ENCODE measurements at regions not wholly inside any gene's neighbourhood (a gene's known extent, or its start where the extent isn't known, plus 50 kb on each side); places are given as distances from the start of the nearest gene placed in this dataset.

DNA sequence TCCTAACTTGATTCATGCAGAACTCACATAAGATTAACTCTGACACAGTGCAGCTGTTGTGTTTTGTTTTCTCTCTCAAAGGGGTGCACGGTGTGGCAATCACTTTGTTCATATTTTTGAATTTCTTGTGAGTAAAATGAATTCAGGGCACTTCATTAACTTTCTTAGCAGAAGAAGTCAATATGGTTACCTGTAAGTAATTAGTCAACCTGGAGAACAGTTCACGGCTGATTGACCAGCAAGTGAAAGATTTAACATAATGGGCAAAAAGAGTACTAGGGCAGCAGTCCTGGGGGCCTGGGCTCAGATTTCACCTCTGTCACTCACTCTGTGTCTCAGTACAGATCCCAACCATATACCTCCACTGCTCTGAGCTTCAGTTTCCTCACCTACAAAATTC is 102.4 kb upstream of the SPTLC3 start:
- TF ChIP-seq, protein P1, sequence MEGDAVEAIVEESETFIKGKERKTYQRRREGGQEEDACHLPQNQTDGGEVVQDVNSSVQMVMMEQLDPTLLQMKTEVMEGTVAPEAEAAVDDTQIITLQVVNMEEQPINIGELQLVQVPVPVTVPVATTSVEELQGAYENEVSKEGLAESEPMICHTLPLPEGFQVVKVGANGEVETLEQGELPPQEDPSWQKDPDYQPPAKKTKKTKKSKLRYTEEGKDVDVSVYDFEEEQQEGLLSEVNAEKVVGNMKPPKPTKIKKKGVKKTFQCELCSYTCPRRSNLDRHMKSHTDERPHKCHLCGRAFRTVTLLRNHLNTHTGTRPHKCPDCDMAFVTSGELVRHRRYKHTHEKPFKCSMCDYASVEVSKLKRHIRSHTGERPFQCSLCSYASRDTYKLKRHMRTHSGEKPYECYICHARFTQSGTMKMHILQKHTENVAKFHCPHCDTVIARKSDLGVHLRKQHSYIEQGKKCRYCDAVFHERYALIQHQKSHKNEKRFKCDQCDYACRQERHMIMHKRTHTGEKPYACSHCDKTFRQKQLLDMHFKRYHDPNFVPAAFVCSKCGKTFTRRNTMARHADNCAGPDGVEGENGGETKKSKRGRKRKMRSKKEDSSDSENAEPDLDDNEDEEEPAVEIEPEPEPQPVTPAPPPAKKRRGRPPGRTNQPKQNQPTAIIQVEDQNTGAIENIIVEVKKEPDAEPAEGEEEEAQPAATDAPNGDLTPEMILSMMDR (IDR thresholded peaks at IDR 0.05; ENCODE audit: borderline replicate concordance, insufficient read depth, low read depth, low read length), result no peak
- H3K4me3 ChIP-seq (ENCODE audit: low read depth, low read length), result no peak overlapping the region

DNA sequence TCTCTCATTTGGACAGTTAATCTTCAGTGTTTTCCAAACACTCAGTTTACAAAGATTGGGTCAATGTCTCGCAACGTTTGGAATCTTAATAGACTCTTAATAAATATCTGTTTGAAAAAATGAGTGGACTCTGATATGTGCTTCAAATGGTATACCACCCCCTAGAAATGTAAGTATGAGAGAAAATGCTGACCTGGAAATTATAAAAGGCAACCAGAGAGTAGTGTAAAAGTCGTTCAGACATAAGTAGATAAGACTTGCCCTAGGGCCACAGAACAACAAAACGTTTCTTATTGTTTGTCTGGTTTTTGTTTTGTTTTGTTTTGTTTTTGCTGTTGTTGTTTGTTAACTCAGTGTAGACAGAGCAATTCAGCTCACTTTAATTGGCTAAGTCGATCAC is 97.4 kb upstream of the SPTLC3 start:
- no peak overlapping the region for H3K4me3 ChIP-seq (ENCODE audit: low read depth, low read length)
- TF ChIP-seq, protein P1 (IDR thresholded peaks at IDR 0.05; ENCODE audit: borderline replicate concordance, insufficient read depth, low read depth, low read length), result no peak

DNA sequence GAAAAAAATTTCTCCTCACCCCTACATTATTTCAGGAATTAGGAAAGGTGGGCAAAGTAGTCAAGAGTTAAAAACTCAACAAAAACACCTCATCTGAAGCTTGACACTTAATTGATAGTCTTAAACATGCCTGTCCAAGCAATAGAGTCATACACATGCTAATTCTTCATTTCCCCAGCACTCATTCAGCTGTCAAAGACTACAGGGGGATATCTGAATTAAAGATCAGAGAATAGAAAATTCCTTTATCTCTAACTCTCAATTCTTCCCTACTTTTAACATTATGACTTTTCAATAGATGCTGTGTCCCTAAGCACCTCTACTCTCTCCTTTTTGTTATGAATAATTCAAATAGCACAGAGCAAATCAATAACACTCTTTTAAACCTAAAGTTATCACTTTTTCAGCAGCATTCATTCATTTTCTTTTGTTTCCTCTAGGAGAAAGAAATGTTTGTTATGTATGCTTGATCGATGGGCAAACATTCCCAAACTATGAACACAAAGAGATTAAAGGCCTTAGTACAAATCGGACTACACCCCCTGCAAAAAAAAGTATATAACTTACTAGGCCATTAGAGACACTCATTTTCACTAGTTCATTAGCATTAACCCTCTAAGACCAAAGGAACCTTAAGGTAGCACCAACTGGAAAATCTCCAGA is 94.9 kb upstream of the SPTLC3 start:
- TF ChIP-seq, protein P1 (IDR thresholded peaks at IDR 0.05; ENCODE audit: borderline replicate concordance, insufficient read depth, low read depth, low read length), result no peak
- H3K4me3 ChIP-seq (ENCODE audit: low read depth, low read length), result no peak overlapping the region

DNA sequence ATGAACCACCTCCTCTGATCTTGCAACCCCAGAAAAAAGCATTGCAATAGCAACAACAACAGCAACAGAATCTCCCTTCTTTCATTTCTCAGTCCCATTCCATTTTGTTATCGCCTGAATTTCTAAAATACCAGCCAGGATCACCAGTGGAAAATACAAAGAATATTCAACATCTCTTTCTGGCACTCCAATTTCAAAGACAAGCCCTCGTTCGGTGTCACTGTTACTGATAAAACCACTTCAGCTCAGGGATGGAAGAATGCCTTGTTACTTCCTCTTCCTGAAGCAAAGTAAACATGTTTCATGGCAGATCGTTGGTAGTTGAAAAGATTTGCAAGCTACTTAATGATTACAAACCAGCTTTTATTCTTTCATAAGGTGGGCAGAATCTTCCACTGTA is 94.0 kb upstream of the SPTLC3 start:
- no peak overlapping the region for H3K4me3 ChIP-seq (ENCODE audit: low read depth, low read length)
- TF ChIP-seq, protein P1 (IDR thresholded peaks at IDR 0.05; ENCODE audit: borderline replicate concordance, insufficient read depth, low read depth, low read length), result no peak

DNA sequence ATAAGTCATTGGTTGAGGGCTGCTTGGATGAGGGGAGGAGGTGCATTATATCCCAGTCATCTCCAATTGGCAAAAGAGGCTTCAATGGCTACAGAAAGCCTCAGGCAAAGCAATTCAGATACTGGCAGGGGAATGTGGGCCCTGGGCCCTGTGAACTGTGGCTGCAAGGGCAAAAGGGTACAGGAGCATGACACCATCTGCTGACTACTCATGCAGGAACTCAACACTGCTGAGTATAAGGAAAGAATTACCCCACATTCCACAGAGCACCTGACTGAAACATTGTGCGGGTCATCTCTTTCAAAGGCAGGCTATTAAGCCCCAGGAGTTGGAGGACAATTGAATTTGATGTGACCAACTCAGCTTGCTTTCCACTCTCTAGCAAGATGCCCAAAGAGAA is 92.1 kb upstream of the SPTLC3 start:
- H3K4me3 ChIP-seq (ENCODE audit: low read depth, low read length), result no peak overlapping the region
- TF ChIP-seq, protein P1 (IDR thresholded peaks at IDR 0.05; ENCODE audit: borderline replicate concordance, insufficient read depth, low read depth, low read length), result no peak

DNA sequence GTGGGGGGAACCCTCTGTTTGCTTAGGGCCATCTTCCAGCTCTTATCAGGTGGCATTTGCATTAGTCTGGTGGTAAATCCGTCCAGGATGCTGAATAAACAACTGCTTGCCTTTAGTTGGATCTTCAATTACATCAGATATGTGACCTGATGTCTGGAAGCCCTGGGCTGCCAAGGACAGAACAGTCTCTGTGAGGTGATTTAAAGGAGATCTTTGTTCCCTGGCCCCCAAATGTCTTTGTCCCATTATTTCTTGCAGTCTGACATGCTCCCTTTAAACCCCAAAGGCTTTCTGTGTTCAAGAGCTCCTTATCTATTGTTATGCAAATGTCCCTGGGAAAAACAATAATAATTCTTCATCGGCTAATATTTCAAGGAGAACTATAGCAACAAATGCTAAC is 84.6 kb upstream of the SPTLC3 start:
- TF ChIP-seq, protein P1 (IDR thresholded peaks at IDR 0.05; ENCODE audit: borderline replicate concordance, insufficient read depth, low read depth, low read length), result no peak
- H3K4me3 ChIP-seq (ENCODE audit: low read depth, low read length), result no peak overlapping the region

DNA sequence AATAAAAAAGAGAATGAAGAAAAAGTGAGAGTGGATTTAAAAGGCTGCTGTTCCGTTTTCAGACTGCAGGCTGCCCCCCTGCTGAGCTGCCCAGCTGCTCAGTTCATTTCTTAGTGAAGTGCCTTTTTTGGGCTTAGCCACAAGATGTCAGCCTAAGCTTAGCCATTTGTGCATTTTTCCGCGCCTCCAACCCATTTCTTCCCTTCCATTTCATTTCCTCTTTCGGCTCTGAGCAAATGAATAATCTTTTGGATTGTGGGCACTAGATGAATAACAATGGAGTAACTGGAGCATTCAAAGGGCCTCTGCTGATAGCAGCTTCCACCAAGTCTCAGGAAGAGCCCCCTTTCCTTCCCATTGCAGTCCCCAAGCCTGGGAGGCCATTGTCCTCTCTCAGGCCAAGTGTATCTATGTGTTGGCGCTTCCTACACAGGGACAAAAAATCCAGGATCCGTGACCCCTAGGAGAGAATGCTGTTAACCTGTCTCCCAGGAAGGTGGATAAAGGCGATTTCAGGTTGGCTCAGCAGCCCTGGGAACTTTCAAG is 83.5 kb upstream of the SPTLC3 start:
- H3K4me3 ChIP-seq (ENCODE audit: low read depth, low read length), result no peak overlapping the region
- TF ChIP-seq, protein P1 (IDR thresholded peaks at IDR 0.05; ENCODE audit: borderline replicate concordance, insufficient read depth, low read depth, low read length), result peak; percentile 73

All from GM12875 (cell line).